HUES48 (cell line): ENCODE measurements at regions not wholly inside any gene's neighbourhood (a gene's known extent, or its start where the extent isn't known, plus 50 kb on each side); places are given as distances from the start of the nearest gene placed in this dataset.

Source experiments
- H3K27ac ChIP-seq: one replicate; pipeline ENCODE4 v1.7.0; 2013; ENCODE audit warnings: low read depth, low read length, inconsistent platforms
- H3K27me3 ChIP-seq: 2 replicates; pipeline ENCODE4 v1.6.1; 2013; ENCODE audit warnings: mild to moderate bottlenecking, low read length; ENCODE audit not compliant: control insufficient read depth, insufficient read depth
- H3K36me3 ChIP-seq: 2 replicates; pipeline ENCODE4 v1.6.1; 2013; ENCODE audit warnings: low read length; ENCODE audit not compliant: control insufficient read depth, insufficient read depth
- H3K4me1 ChIP-seq: 2 replicates; pipeline ENCODE4 v1.6.1; 2013; ENCODE audit warnings: mild to moderate bottlenecking, low read length; ENCODE audit not compliant: control insufficient read depth, insufficient read depth
- H3K4me3 ChIP-seq: 2 replicates; pipeline ENCODE4 v1.5.1; 2013; ENCODE audit warnings: mild to moderate bottlenecking, low read depth, low read length
- H3K9ac ChIP-seq: 2 replicates; pipeline ENCODE4 v1.6.1; 2013; ENCODE audit warnings: mild to moderate bottlenecking, low read depth, low read length, moderate library complexity
- H3K9me3 ChIP-seq: 2 replicates; pipeline ENCODE4 v1.6.1; 2013; ENCODE audit warnings: low read length; ENCODE audit not compliant: control insufficient read depth, insufficient read depth

- no peak overlapping the region for H3K9ac ChIP-seq
- H3K4me1 ChIP-seq, result peaks cover 29% of the 10 kb centered on the region
- H3K36me3 ChIP-seq, result no peaks in the 10 kb centered on the region
- H3K27me3 ChIP-seq, result no peaks in the 10 kb centered on the region
- no peak overlapping the region for H3K27ac ChIP-seq
- H3K9me3 ChIP-seq, result no peaks in the 10 kb centered on the region
- no peak overlapping the region for H3K4me3 ChIP-seq
Observed at GRCh38 chr2:5497874-5498273, 194.3 kb upstream of the SOX11 start.

GRCh38 chr2:5501807-5502206 lies 190.4 kb upstream of the SOX11 start:
- Histone ChIP-seq H3K27ac (no peak overlapping the region), H3K9ac (no peak overlapping the region), H3K4me3 (no peak overlapping the region), H3K4me1 (peaks cover 10% of the 10 kb centered on the region), H3K36me3 (no peaks in the 10 kb centered on the region), H3K27me3 (no peaks in the 10 kb centered on the region), H3K9me3 (no peaks in the 10 kb centered on the region)

- Histone ChIP-seq H3K4me3 (no peak overlapping the region), H3K4me1 (peaks cover 14% of the 10 kb centered on the region), H3K9ac (no peak overlapping the region), H3K27me3 (no peaks in the 10 kb centered on the region), H3K27ac (no peak overlapping the region), H3K36me3 (no peaks in the 10 kb centered on the region), H3K9me3 (no peaks in the 10 kb centered on the region)
Observed at GRCh38 chr2:5502385-5502784, 189.8 kb upstream of the SOX11 start.

GRCh38 chr2:5504756-5505155 lies 187.4 kb upstream of the SOX11 start:
- Histone ChIP-seq H3K9me3 (no peaks in the 10 kb centered on the region), H3K4me1 (peaks cover 16% of the 10 kb centered on the region), H3K36me3 (no peaks in the 10 kb centered on the region), H3K27me3 (no peaks in the 10 kb centered on the region), H3K27ac (no peak overlapping the region), H3K9ac (no peak overlapping the region), H3K4me3 (no peak overlapping the region)

- Histone ChIP-seq H3K27me3 (no peaks in the 10 kb centered on the region), H3K9me3 (no peaks in the 10 kb centered on the region), H3K9ac (0 out of 2 replicates have a peak overlapping the region, but pooled peaks have one; percentile 25), H3K36me3 (no peaks in the 10 kb centered on the region), H3K4me1 (peaks cover 16% of the 10 kb centered on the region), H3K27ac (no peak overlapping the region), H3K4me3 (no peak overlapping the region)
Observed at GRCh38 chr2:5507367-5507766, 184.8 kb upstream of the SOX11 start.

- H3K4me1 ChIP-seq, result peaks cover 16% of the 10 kb centered on the region
- no peaks in the 10 kb centered on the region for H3K9me3 ChIP-seq
- H3K27ac ChIP-seq, result no peak overlapping the region
- no peak overlapping the region for H3K9ac ChIP-seq
- no peaks in the 10 kb centered on the region for H3K36me3 ChIP-seq
- no peaks in the 10 kb centered on the region for H3K27me3 ChIP-seq
- no peak overlapping the region for H3K4me3 ChIP-seq
Observed at GRCh38 chr2:5509362-5509761, 182.8 kb upstream of the SOX11 start.

GRCh38 chr2:5510082-5510481 lies 182.1 kb upstream of the SOX11 start:
- Histone ChIP-seq H3K27me3 (no peaks in the 10 kb centered on the region), H3K9ac (no peak overlapping the region), H3K9me3 (no peaks in the 10 kb centered on the region), H3K4me1 (peaks cover 16% of the 10 kb centered on the region), H3K27ac (no peak overlapping the region), H3K4me3 (no peak overlapping the region), H3K36me3 (no peaks in the 10 kb centered on the region)

- H3K9me3 ChIP-seq, result no peaks in the 10 kb centered on the region
- no peak overlapping the region for H3K4me3 ChIP-seq
- no peaks in the 10 kb centered on the region for H3K27me3 ChIP-seq
- H3K27ac ChIP-seq, result no peak overlapping the region
- no peak overlapping the region for H3K9ac ChIP-seq
- H3K36me3 ChIP-seq, result no peaks in the 10 kb centered on the region
- H3K4me1 ChIP-seq, result no peaks in the 10 kb centered on the region
Observed at GRCh38 chr2:5515693-5516092, 176.5 kb upstream of the SOX11 start.

GRCh38 chr2:5519286-5519685 lies 172.9 kb upstream of the SOX11 start:
- H3K27me3 ChIP-seq, result no peaks in the 10 kb centered on the region
- H3K4me3 ChIP-seq, result no peak overlapping the region
- no peaks in the 10 kb centered on the region for H3K9me3 ChIP-seq
- no peak overlapping the region for H3K27ac ChIP-seq
- H3K4me1 ChIP-seq, result no peaks in the 10 kb centered on the region
- H3K36me3 ChIP-seq, result no peaks in the 10 kb centered on the region
- no peak overlapping the region for H3K9ac ChIP-seq

- Histone ChIP-seq H3K4me3 (no peak overlapping the region), H3K27ac (no peak overlapping the region), H3K9ac (no peak overlapping the region), H3K9me3 (no peaks in the 10 kb centered on the region), H3K36me3 (no peaks in the 10 kb centered on the region), H3K27me3 (no peaks in the 10 kb centered on the region), H3K4me1 (no peaks in the 10 kb centered on the region)
Observed at GRCh38 chr2:5520463-5520972, 171.7 kb upstream of the SOX11 start.

GRCh38 chr2:5521461-5521860 lies 170.7 kb upstream of the SOX11 start:
- no peaks in the 10 kb centered on the region for H3K36me3 ChIP-seq
- H3K27me3 ChIP-seq, result no peaks in the 10 kb centered on the region
- H3K27ac ChIP-seq, result no peak overlapping the region
- H3K9ac ChIP-seq, result no peak overlapping the region
- H3K4me1 ChIP-seq, result no peaks in the 10 kb centered on the region
- H3K9me3 ChIP-seq, result no peaks in the 10 kb centered on the region
- no peak overlapping the region for H3K4me3 ChIP-seq

GRCh38 chr2:5524551-5524950 lies 167.6 kb upstream of the SOX11 start:
- Histone ChIP-seq H3K4me3 (no peak overlapping the region), H3K4me1 (no peaks in the 10 kb centered on the region), H3K9ac (no peak overlapping the region), H3K9me3 (no peaks in the 10 kb centered on the region), H3K36me3 (no peaks in the 10 kb centered on the region), H3K27me3 (no peaks in the 10 kb centered on the region), H3K27ac (no peak overlapping the region)
